ENCODE measurements at regions not wholly inside any gene's neighbourhood (a gene's known extent, or its start where the extent isn't known, plus 50 kb on each side); places are given as distances from the start of the nearest gene placed in this dataset.

- H3K36me3 ChIP-seq (ENCODE audit: control insufficient read depth, insufficient read depth, low read length) = no peaks in the 10 kb centered on the region
- 92% methylated on average over 2 of the region's 2 CpGs; no CpG with 5 or more reads in 1 of the 2 experiments for WGBS, 2 experiments (ENCODE audit: insufficient coverage in 2 of 2)
- peaks cover 6% of the 10 kb centered on the region for H3K9me3 ChIP-seq (ENCODE audit: control insufficient read depth, low read length)
- H3K27ac ChIP-seq (ENCODE audit: low read depth, low read length, severe bottlenecking) = no peak overlapping the region
- H3K4me3 ChIP-seq (ENCODE audit: extremely low read depth, insufficient read depth, low read length, poor library complexity, severe bottlenecking) = no peak overlapping the region
- peaks cover 12% of the 10 kb centered on the region for H3K4me1 ChIP-seq (ENCODE audit: control insufficient read depth, insufficient read depth, low read length, poor library complexity, severe bottlenecking)
Measured at GRCh38 chr11:69958308-69958707, 119.8 kb upstream of the ANO1 start.

- H3K4me1 ChIP-seq (ENCODE audit: control insufficient read depth, insufficient read depth, low read length, poor library complexity, severe bottlenecking) = peaks cover 18% of the 10 kb centered on the region
- no peaks in the 10 kb centered on the region for H3K36me3 ChIP-seq (ENCODE audit: control insufficient read depth, insufficient read depth, low read length)
- no peak overlapping the region for H3K4me3 ChIP-seq (ENCODE audit: extremely low read depth, insufficient read depth, low read length, poor library complexity, severe bottlenecking)
- H3K9me3 ChIP-seq (ENCODE audit: control insufficient read depth, low read length) = peaks cover 6% of the 10 kb centered on the region
- 78 to 84% methylated on average over 6 to 7 of the region's 8 CpGs for WGBS, 2 experiments (ENCODE audit: insufficient coverage in 2 of 2)
- no peak overlapping the region for H3K27ac ChIP-seq (ENCODE audit: low read depth, low read length, severe bottlenecking)
Measured at GRCh38 chr11:69959461-69959860, 118.7 kb upstream of the ANO1 start.

GRCh38 chr11:69961738-69962137, 116.4 kb upstream of the ANO1 start:
- H3K36me3 ChIP-seq (ENCODE audit: control insufficient read depth, insufficient read depth, low read length) = no peaks in the 10 kb centered on the region
- H3K4me3 ChIP-seq (ENCODE audit: extremely low read depth, insufficient read depth, low read length, poor library complexity, severe bottlenecking) = no peak overlapping the region
- WGBS, 2 experiments (ENCODE audit: insufficient coverage in 2 of 2) = 92 to 99% methylated on average over 9 of the region's 11 CpGs
- H3K4me1 ChIP-seq (ENCODE audit: control insufficient read depth, insufficient read depth, low read length, poor library complexity, severe bottlenecking) = peaks cover 11% of the 10 kb centered on the region
- no peak overlapping the region for H3K27ac ChIP-seq (ENCODE audit: low read depth, low read length, severe bottlenecking)
- peaks cover 6% of the 10 kb centered on the region for H3K9me3 ChIP-seq (ENCODE audit: control insufficient read depth, low read length)

- WGBS, 2 experiments (ENCODE audit: insufficient coverage in 2 of 2) = 68 to 77% methylated on average over 7 of the region's 9 CpGs
- H3K27ac ChIP-seq (ENCODE audit: low read depth, low read length, severe bottlenecking) = no peak overlapping the region
Measured at GRCh38 chr11:69962152-69962551, 116.0 kb upstream of the ANO1 start.

GRCh38 chr11:69963533-69964246, 114.4 kb upstream of the ANO1 start:
- no peak overlapping the region for H3K27ac ChIP-seq (ENCODE audit: low read depth, low read length, severe bottlenecking)
- peaks cover 11% of the 10 kb centered on the region for H3K4me1 ChIP-seq (ENCODE audit: control insufficient read depth, insufficient read depth, low read length, poor library complexity, severe bottlenecking)
- 61 to 65% methylated on average over 5 to 7 of the region's 8 CpGs for WGBS, 2 experiments (ENCODE audit: insufficient coverage in 2 of 2)
- no peak overlapping the region for H3K4me3 ChIP-seq (ENCODE audit: extremely low read depth, insufficient read depth, low read length, poor library complexity, severe bottlenecking)
- H3K36me3 ChIP-seq (ENCODE audit: control insufficient read depth, insufficient read depth, low read length) = no peaks in the 10 kb centered on the region
- H3K9me3 ChIP-seq (ENCODE audit: control insufficient read depth, low read length) = peaks cover 6% of the 10 kb centered on the region

More at GRCh38 chr11:69962152-69962551, 116.0 kb upstream of the ANO1 start:
- H3K9me3 ChIP-seq (ENCODE audit: control insufficient read depth, low read length) = peaks cover 6% of the 10 kb centered on the region
- no peak overlapping the region for H3K4me3 ChIP-seq (ENCODE audit: extremely low read depth, insufficient read depth, low read length, poor library complexity, severe bottlenecking)
- no peaks in the 10 kb centered on the region for H3K36me3 ChIP-seq (ENCODE audit: control insufficient read depth, insufficient read depth, low read length)
- peaks cover 11% of the 10 kb centered on the region for H3K4me1 ChIP-seq (ENCODE audit: control insufficient read depth, insufficient read depth, low read length, poor library complexity, severe bottlenecking)

- 72 to 87% methylated on average over 2 to 5 of the region's 6 CpGs for WGBS, 2 experiments (ENCODE audit: insufficient coverage in 2 of 2)
- Histone ChIP-seq H3K4me3 (ENCODE audit: extremely low read depth, insufficient read depth, low read length, poor library complexity, severe bottlenecking) (no peak overlapping the region), H3K36me3 (ENCODE audit: control insufficient read depth, insufficient read depth, low read length) (no peaks in the 10 kb centered on the region), H3K9me3 (ENCODE audit: control insufficient read depth, low read length) (peaks cover 6% of the 10 kb centered on the region), H3K4me1 (ENCODE audit: control insufficient read depth, insufficient read depth, low read length, poor library complexity, severe bottlenecking) (peaks cover 11% of the 10 kb centered on the region), H3K27ac (ENCODE audit: low read depth, low read length, severe bottlenecking) (no peak overlapping the region)
Measured at GRCh38 chr11:69964247-69964643, 113.9 kb upstream of the ANO1 start.

- no peaks in the 10 kb centered on the region for H3K36me3 ChIP-seq (ENCODE audit: control insufficient read depth, insufficient read depth, low read length)
Measured at GRCh38 chr11:69965821-69966582, 112.1 kb upstream of the ANO1 start.

GRCh38 chr11:69966583-69966835, 111.6 kb upstream of the ANO1 start:
- WGBS, 2 experiments (ENCODE audit: insufficient coverage in 2 of 2) = 100% methylated on average over 1 of the region's 4 CpGs; no CpG with 5 or more reads in 1 of the 2 experiments
- Histone ChIP-seq H3K9me3 (ENCODE audit: control insufficient read depth, low read length) (peaks cover 6% of the 10 kb centered on the region), H3K36me3 (ENCODE audit: control insufficient read depth, insufficient read depth, low read length) (no peaks in the 10 kb centered on the region), H3K27ac (ENCODE audit: low read depth, low read length, severe bottlenecking) (no peak overlapping the region), H3K4me1 (ENCODE audit: control insufficient read depth, insufficient read depth, low read length, poor library complexity, severe bottlenecking) (peaks cover 24% of the 10 kb centered on the region), H3K4me3 (ENCODE audit: extremely low read depth, insufficient read depth, low read length, poor library complexity, severe bottlenecking) (no peak overlapping the region)

More at GRCh38 chr11:69965821-69966582, 112.1 kb upstream of the ANO1 start:
- 78 to 87% methylated on average over 10 to 16 of the region's 20 CpGs for WGBS, 2 experiments (ENCODE audit: insufficient coverage in 2 of 2)
- Histone ChIP-seq H3K4me1 (ENCODE audit: control insufficient read depth, insufficient read depth, low read length, poor library complexity, severe bottlenecking) (peaks cover 24% of the 10 kb centered on the region), H3K27ac (ENCODE audit: low read depth, low read length, severe bottlenecking) (no peak overlapping the region), H3K4me3 (ENCODE audit: extremely low read depth, insufficient read depth, low read length, poor library complexity, severe bottlenecking) (no peak overlapping the region), H3K9me3 (ENCODE audit: control insufficient read depth, low read length) (peaks cover 6% of the 10 kb centered on the region)

GRCh38 chr11:69966910-69967483, 111.1 kb upstream of the ANO1 start:
- peaks cover under 1% of the 10 kb centered on the region for H3K9me3 ChIP-seq (ENCODE audit: control insufficient read depth, low read length)
- no peak overlapping the region for H3K4me3 ChIP-seq (ENCODE audit: extremely low read depth, insufficient read depth, low read length, poor library complexity, severe bottlenecking)
- H3K4me1 ChIP-seq (ENCODE audit: control insufficient read depth, insufficient read depth, low read length, poor library complexity, severe bottlenecking) = peaks cover 24% of the 10 kb centered on the region
- WGBS, 2 experiments (ENCODE audit: insufficient coverage in 2 of 2) = 85 to 88% methylated on average over 22 to 25 of the region's 25 CpGs
- no peaks in the 10 kb centered on the region for H3K36me3 ChIP-seq (ENCODE audit: control insufficient read depth, insufficient read depth, low read length)
- H3K27ac ChIP-seq (ENCODE audit: low read depth, low read length, severe bottlenecking) = no peak overlapping the region

GRCh38 chr11:69967484-69967883, 110.6 kb upstream of the ANO1 start:
- H3K9me3 ChIP-seq (ENCODE audit: control insufficient read depth, low read length) = no peaks in the 10 kb centered on the region
- no peaks in the 10 kb centered on the region for H3K36me3 ChIP-seq (ENCODE audit: control insufficient read depth, insufficient read depth, low read length)
- H3K4me1 ChIP-seq (ENCODE audit: control insufficient read depth, insufficient read depth, low read length, poor library complexity, severe bottlenecking) = peaks cover 21% of the 10 kb centered on the region
- no peak overlapping the region for H3K4me3 ChIP-seq (ENCODE audit: extremely low read depth, insufficient read depth, low read length, poor library complexity, severe bottlenecking)
- no peak overlapping the region for H3K27ac ChIP-seq (ENCODE audit: low read depth, low read length, severe bottlenecking)
- 95% methylated on average over 6 of the region's 6 CpGs for WGBS, 2 experiments (ENCODE audit: insufficient coverage in 2 of 2)
